Spleen (tissue), 11 donors: ENCODE measurements at regions not wholly inside any gene's neighbourhood (a gene's known extent, or its start where the extent isn't known, plus 50 kb on each side); places are given as distances from the start of the nearest gene placed in this dataset.

Experiments
- DNase-seq: peaks from one replicate; pipeline ENCODE4 v3.0.0-alpha.2; 2020
- H3K27ac ChIP-seq, 8 donors: fragments of 200-600 bp; sonication (generic) in 7 of 8; 1 replicate in 4 of 8; 2 replicates in 4 of 8; pipeline versions ENCODE4 v1.5.0 to v1.8.0; 2016 to 2021; ENCODE audit warnings: inconsistent platforms in 4 of 8, mild to moderate bottlenecking in 4 of 8, moderate library complexity in 1 of 8
- H3K27me3 ChIP-seq, 7 donors: fragments of 200-600 bp; sonication (generic) in 6 of 7; replicated peaks in 1 of 7; 1 replicate in 4 of 7; 2 replicates in 3 of 7; pipeline versions ENCODE4 v1.5.0 to v1.8.0; 2016 to 2021; ENCODE audit warnings: inconsistent platforms in 3 of 7, mild to moderate bottlenecking in 1 of 7
- H3K36me3 ChIP-seq, 6 donors: fragments of 200-600 bp; sonication (generic) in 5 of 6; 1 replicate in 4 of 6; 2 replicates in 2 of 6; pipeline versions ENCODE4 v1.5.0 to v1.8.0; 2016 to 2021; ENCODE audit warnings: inconsistent platforms in 2 of 6
- H3K4me1 ChIP-seq, 6 donors: fragments of 200-600 bp; sonication (generic) in 5 of 6; 1 replicate in 3 of 6; 2 replicates in 3 of 6; pipeline versions ENCODE4 v1.5.0 to v1.8.0; 2016 to 2021; ENCODE audit warnings: inconsistent platforms in 3 of 6
- H3K4me3 ChIP-seq, 8 donors: fragments of 200-600 bp; sonication (generic) in 7 of 8; 1 replicate in 4 of 8; 2 replicates in 4 of 8; pipeline versions ENCODE4 v1.5.0 to v1.8.0; 2016 to 2021; ENCODE audit warnings: inconsistent platforms in 4 of 8, mild to moderate bottlenecking in 4 of 8, moderate library complexity in 2 of 8
- H3K9me3 ChIP-seq, 8 donors: fragments of 200-600 bp; sonication (generic) in 7 of 8; 1 replicate in 4 of 8; 2 replicates in 4 of 8; pipeline versions ENCODE4 v1.5.0 to v1.8.0; 2016 to 2021; ENCODE audit warnings: inconsistent platforms in 4 of 8
- CTCF ChIP-seq, 11 experiments: fragments of 200-600 bp in 7 of 11; fragments of 450-650 bp in 4 of 11; sonication (generic) in 4 of 11; IDR thresholded peaks in 8 of 11; conservative IDR thresholded peaks in 3 of 11; 1 replicate in 7 of 11; 2 replicates in 4 of 11; pipeline versions ENCODE4 v1.4.0 to v1.8.0; 2016 to 2021; ENCODE audit warnings: antibody characterized with exemption in 11 of 11, inconsistent platforms in 4 of 11, mild to moderate bottlenecking in 1 of 11
- POLR2A ChIP-seq, 3 donors: fragments of 450-650 bp; IDR thresholded peaks; one replicate each; pipeline ENCODE4 v1.5.1; 2017; ENCODE audit warnings: antibody characterized with exemption in 3 of 3, mild to moderate bottlenecking in 1 of 3
- POLR2AphosphoS5 ChIP-seq, 3 donors: sonication (generic); formaldehyde crosslinking; IDR thresholded peaks; one replicate each; pipeline ENCODE4 v1.5.1; 2017; ENCODE audit warnings: antibody characterized with exemption in 3 of 3
- WGBS, 5 donors: extraction: QIAGEN DNeasy Blood & Tissue Kit in 3 of 5; methylation state at CpG; one replicate each; pipeline versions ENCODE4 v1.1.5 to v1.1.7; 2013 to 2018; 5-methylcytosine and 5-hydroxymethylcytosine counted together
- intact Hi-C: fragments of 100-400 bp; cut with DNase I; formaldehyde crosslinking; loops from one replicate; pipeline ENCODE4 v1.15.0; 2023; ENCODE audit warnings: low total_unique reads
- donor health status: healthy with polysubstance abuse.
- donor health status: DM: no; HTN: no; CAD: no; lungs with moderate emphysema.
- donor health status: DM: no; HTN: no; CAD: no.
- donor health status: Bipolar disorder and iron deficiency.
- donor health status: healthy.
- donor health status: DM: no; HTN: no; CAD: no.
- donor health status: DM: yes; HTN: yes; CAD: no.

- Histone ChIP-seq H3K4me1 (no peaks in the 10 kb centered on the region), H3K4me3 (no peak overlapping the region), H3K27me3 (peaks cover 0 to 48% (median 0%) of the 10 kb centered on the region in 7 donors), H3K27ac (no peak overlapping the region), H3K36me3 (no peaks in the 10 kb centered on the region), H3K9me3 (no peaks in the 10 kb centered on the region)
- WGBS, 5 donors = 33 to 47% (median 40%) methylated on average over 4 of the region's 4 CpGs
- intact Hi-C loops = no loop called here
- DNase-seq = no peak
- TF ChIP-seq POLR2AphosphoS5 (IDR thresholded peaks at IDR 0.05) = no peak
- no peak for TF ChIP-seq CTCF (IDR thresholded peaks at IDR 0.05 in 8 of 11, conservative IDR thresholded peaks at IDR 0.05 in 3 of 11)
- TF ChIP-seq POLR2A (IDR thresholded peaks at IDR 0.05) = no peak
These were observed 62.4 kb downstream of the GSC start for GRCh38 chr14:94707494-94707893.

- intact Hi-C loops = no loop called here
- no peak overlapping the region for H3K4me3 ChIP-seq
- H3K36me3 ChIP-seq = no peaks in the 10 kb centered on the region
- 49 to 71% (median 66%) methylated on average over 6 of the region's 6 CpGs for WGBS, 5 donors
- no peaks in the 10 kb centered on the region for H3K4me1 ChIP-seq
- no peaks in the 10 kb centered on the region for H3K9me3 ChIP-seq
- DNase-seq = no peak
- peaks cover 0 to 35% (median 0%) of the 10 kb centered on the region in 7 donors for H3K27me3 ChIP-seq
- no peak for TF ChIP-seq POLR2AphosphoS5 (IDR thresholded peaks at IDR 0.05)
- TF ChIP-seq CTCF (IDR thresholded peaks at IDR 0.05 in 8 of 11, conservative IDR thresholded peaks at IDR 0.05 in 3 of 11) = no peak
- no peak for TF ChIP-seq POLR2A (IDR thresholded peaks at IDR 0.05)
- H3K27ac ChIP-seq = no peak overlapping the region
These were observed 63.8 kb downstream of the GSC start for GRCh38 chr14:94706133-94706532.

GRCh38 chr14:94702629-94703028 lies 67.3 kb downstream of the GSC start:
- DNase-seq = no peak
- H3K27ac ChIP-seq = no peak overlapping the region
- H3K4me3 ChIP-seq = no peak overlapping the region
- no peak for TF ChIP-seq POLR2A (IDR thresholded peaks at IDR 0.05)
- no peak for TF ChIP-seq CTCF (IDR thresholded peaks at IDR 0.05 in 8 of 11, conservative IDR thresholded peaks at IDR 0.05 in 3 of 11)
- no peak for TF ChIP-seq POLR2AphosphoS5 (IDR thresholded peaks at IDR 0.05)
- intact Hi-C loops = no loop called here
- no peaks in the 10 kb centered on the region for H3K9me3 ChIP-seq
- no peaks in the 10 kb centered on the region for H3K4me1 ChIP-seq
- WGBS, 5 donors = 78 to 89% (median 86%) methylated on average over 2 of the region's 2 CpGs
- H3K36me3 ChIP-seq = no peaks in the 10 kb centered on the region
- H3K27me3 ChIP-seq = peaks cover 0 to 27% (median 0%) of the 10 kb centered on the region in 7 donors

GRCh38 chr14:94701861-94702370 lies 68.0 kb downstream of the GSC start:
- Histone ChIP-seq H3K36me3 (no peaks in the 10 kb centered on the region), H3K27ac (no peak overlapping the region), H3K9me3 (no peaks in the 10 kb centered on the region), H3K4me3 (no peak overlapping the region), H3K27me3 (peaks cover 0 to 22% (median 0%) of the 10 kb centered on the region in 7 donors), H3K4me1 (no peaks in the 10 kb centered on the region)
- WGBS, 5 donors = 72 to 85% (median 75%) methylated on average over 3 of the region's 3 CpGs
- TF ChIP-seq POLR2AphosphoS5 (IDR thresholded peaks at IDR 0.05) (no peak), CTCF (IDR thresholded peaks at IDR 0.05 in 8 of 11, conservative IDR thresholded peaks at IDR 0.05 in 3 of 11) (no peak), POLR2A (IDR thresholded peaks at IDR 0.05) (no peak)
- no peak for DNase-seq
- intact Hi-C loops = no loop called here
